WERI-Rb-1 (cell line): ENCODE measurements at regions not wholly inside any gene's neighbourhood (a gene's known extent, or its start where the extent isn't known, plus 50 kb on each side); places are given as distances from the start of the nearest gene placed in this dataset.

Source experiments
- DNase-seq: peaks from one replicate; pipeline ENCODE4 v3.0.0-alpha.2; 2020
- H3K27ac ChIP-seq: fragments of 250-450 bp; sonication (Bioruptor Pico); 2 replicates; pipeline ENCODE4 v1.5.1; 2020; ENCODE audit warnings: mild to moderate bottlenecking, moderate library complexity
- H3K27me3 ChIP-seq: fragments of 250-450 bp; sonication (Bioruptor Pico); 2 replicates; pipeline ENCODE4 v1.5.1; 2021; ENCODE audit warnings: mild to moderate bottlenecking, low read depth, moderate library complexity; ENCODE audit not compliant: insufficient read depth, severe bottlenecking
- H3K36me3 ChIP-seq: fragments of 250-450 bp; sonication (Bioruptor Pico); 2 replicates; pipeline ENCODE4 v1.5.1; 2020; ENCODE audit warnings: mild to moderate bottlenecking, moderate library complexity
- H3K4me3 ChIP-seq: 2 replicates; pipeline ENCODE4 v1.5.1; 2011; ENCODE audit warnings: low read depth, mild to moderate bottlenecking, control low read depth, low read length
- H3K9me3 ChIP-seq: fragments of 250-450 bp; sonication (Bioruptor Pico); 2 replicates; pipeline ENCODE4 v1.5.1; 2021; ENCODE audit warnings: mild to moderate bottlenecking, moderate library complexity; ENCODE audit not compliant: severe bottlenecking
- TF ChIP-seq, protein P1 (sequence below): IDR thresholded peaks from 2 replicates; pipeline ENCODE4 v1.5.1; 2011; ENCODE audit warnings: low read depth, mild to moderate bottlenecking, control low read depth, inconsistent platforms, low read length

DNA sequence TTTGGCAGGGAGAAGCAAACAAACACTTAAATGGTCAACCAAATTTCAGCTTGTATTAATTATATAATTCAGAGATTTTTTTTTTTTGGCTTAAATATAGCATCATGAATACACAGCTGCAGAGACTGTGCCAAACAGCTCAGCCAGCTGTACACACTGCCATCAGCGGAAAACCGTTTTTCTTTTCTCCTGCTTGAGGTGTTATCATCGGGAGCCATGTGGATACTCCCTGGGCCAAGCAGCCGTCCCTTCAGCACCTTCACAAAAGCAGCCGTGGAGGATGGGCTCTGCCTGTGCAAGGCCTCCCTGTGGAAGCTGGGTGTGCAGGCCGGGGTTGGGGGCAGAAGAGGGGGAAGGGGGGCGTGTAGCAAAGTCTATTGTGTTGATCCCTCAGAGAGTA lies 85.0 kb downstream of the NUF2 start:
- no peak overlapping the region for H3K4me3 ChIP-seq
- TF ChIP-seq, protein P1, sequence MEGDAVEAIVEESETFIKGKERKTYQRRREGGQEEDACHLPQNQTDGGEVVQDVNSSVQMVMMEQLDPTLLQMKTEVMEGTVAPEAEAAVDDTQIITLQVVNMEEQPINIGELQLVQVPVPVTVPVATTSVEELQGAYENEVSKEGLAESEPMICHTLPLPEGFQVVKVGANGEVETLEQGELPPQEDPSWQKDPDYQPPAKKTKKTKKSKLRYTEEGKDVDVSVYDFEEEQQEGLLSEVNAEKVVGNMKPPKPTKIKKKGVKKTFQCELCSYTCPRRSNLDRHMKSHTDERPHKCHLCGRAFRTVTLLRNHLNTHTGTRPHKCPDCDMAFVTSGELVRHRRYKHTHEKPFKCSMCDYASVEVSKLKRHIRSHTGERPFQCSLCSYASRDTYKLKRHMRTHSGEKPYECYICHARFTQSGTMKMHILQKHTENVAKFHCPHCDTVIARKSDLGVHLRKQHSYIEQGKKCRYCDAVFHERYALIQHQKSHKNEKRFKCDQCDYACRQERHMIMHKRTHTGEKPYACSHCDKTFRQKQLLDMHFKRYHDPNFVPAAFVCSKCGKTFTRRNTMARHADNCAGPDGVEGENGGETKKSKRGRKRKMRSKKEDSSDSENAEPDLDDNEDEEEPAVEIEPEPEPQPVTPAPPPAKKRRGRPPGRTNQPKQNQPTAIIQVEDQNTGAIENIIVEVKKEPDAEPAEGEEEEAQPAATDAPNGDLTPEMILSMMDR = no peak
- no peak for DNase-seq
- no peaks in the 10 kb centered on the region for H3K9me3 ChIP-seq
- H3K36me3 ChIP-seq = no peaks in the 10 kb centered on the region
- H3K27me3 ChIP-seq = no peaks in the 10 kb centered on the region
- no peak overlapping the region for H3K27ac ChIP-seq

DNA sequence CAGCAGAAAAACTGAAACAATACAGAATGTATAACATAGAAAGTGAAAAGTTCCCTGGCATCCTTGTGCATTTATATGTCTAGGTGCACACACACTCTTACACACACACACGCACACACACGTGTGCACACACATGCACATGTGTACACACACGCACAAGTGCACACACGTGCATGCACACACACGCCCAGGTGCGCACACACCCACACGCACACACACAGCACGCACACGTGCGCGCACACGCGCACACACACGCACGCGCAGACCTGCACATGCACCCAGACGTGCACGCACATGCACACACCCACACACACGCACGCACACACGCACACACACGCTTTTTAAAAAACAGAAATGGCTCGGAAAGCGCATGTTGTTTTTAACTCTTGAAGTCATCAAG lies 86.5 kb downstream of the NUF2 start:
- no peak for DNase-seq
- Histone ChIP-seq H3K36me3 (no peaks in the 10 kb centered on the region), H3K27ac (no peak overlapping the region), H3K27me3 (no peaks in the 10 kb centered on the region), H3K4me3 (no peak overlapping the region), H3K9me3 (no peaks in the 10 kb centered on the region)
- TF ChIP-seq, protein P1 = no peak

DNA sequence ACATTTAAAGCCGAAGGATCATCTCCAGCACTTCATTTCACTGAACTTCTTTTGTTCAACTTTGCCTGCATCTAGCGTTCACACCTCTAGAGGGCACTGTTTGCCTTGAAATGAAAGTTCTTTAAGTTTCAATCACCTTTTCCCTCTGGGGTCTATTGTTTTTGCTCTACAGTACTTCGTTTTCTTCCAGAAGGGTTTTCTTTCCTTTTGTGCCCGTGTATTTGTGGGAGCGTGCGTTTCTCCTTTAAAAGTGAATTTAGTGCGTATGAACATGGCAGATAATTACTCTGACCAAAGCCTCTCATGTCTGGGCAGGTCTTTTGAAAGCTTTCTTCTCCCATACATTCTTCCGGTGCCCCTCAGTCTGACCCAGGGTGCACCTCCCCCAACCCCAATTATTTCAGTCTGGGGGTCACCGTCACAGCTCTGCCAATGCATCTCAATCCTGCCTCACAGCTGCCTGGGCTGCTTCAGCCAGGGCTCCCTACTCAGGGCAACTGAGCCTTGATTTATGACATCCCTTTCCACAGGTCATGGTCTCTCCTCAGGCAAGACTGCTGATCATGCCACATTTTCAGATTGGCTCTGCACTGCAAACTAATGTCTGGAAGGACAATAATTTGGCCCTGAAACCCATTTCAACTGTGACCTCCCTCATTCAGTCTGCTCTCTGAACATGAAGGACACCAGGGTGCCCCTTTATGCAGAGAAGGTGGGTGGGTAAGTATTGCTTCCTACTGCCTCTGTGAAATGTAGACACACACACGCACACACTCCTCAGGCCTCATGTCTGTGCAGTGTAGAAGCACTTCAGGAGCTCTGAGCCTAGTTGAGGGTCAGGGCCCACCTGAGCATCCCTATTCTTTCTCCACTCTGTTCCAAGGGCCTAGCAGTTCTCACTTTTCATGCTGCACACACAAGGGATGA lies 88.6 kb downstream of the NUF2 start:
- no peaks in the 10 kb centered on the region for H3K27me3 ChIP-seq
- no peaks in the 10 kb centered on the region for H3K9me3 ChIP-seq
- H3K27ac ChIP-seq = peak overlapping the region; percentile 58
- no peak overlapping the region for H3K4me3 ChIP-seq
- TF ChIP-seq, protein P1 = peak; percentile 82
- no peaks in the 10 kb centered on the region for H3K36me3 ChIP-seq
- DNase-seq = peak; percentile 89

DNA sequence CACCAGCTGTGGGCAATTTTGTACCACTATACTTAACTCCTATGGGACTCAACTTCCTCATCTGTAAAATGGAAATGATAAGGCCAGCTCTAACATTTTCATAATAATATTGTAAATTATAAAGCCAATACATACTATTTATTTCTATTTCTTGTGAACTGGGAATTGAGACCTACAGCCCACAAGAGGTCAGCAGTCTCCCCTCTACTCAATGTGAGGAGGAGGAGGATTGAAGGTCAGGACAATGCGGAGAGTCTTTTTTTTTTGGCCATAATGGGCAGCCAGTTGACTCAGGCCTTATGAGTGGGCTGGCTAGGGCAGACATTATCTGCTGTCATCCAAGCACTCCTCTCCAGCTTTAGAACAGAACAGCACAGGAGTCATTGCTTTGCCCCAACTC lies 90.5 kb downstream of the NUF2 start:
- H3K36me3 ChIP-seq = no peaks in the 10 kb centered on the region
- TF ChIP-seq, protein P1 = peak; percentile 54; the same call in 1 of the 2 replicates

DNA sequence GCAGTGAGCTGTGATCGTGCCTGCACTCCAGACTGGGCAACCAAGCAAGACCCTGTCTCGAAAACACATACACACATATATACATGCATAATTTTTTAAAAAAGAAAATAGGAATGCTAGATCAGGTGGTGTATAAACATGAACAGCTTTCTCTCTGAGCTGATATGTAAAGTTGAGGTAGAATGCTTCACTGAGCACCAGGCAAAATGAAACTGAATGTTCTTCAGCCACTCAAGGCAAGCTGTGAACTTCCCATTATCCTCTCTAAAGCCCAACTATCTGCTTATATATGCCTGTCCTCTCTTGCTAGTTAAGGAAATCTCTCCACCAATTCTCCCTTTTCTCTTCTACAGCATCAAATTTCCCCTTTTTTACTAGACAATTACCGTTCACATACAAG lies 93.0 kb downstream of the NUF2 start:
- no peak for DNase-seq
- Histone ChIP-seq H3K9me3 (no peaks in the 10 kb centered on the region), H3K27me3 (no peaks in the 10 kb centered on the region), H3K4me3 (no peak overlapping the region), H3K27ac (no peak overlapping the region), H3K36me3 (no peaks in the 10 kb centered on the region)
- TF ChIP-seq, protein P1 = no peak

More for the DNA sequence above, 90.5 kb downstream of the NUF2 start:
- Histone ChIP-seq H3K4me3 (no peak overlapping the region), H3K27me3 (no peaks in the 10 kb centered on the region), H3K9me3 (no peaks in the 10 kb centered on the region), H3K27ac (no peak overlapping the region)
- peak; percentile 22 for DNase-seq
